Ovary (tissue), 7 donors: ENCODE measurements at regions not wholly inside any gene's neighbourhood (a gene's known extent, or its start where the extent isn't known, plus 50 kb on each side); places are given as distances from the start of the nearest gene placed in this dataset.

Experiments
- DNase-seq, 5 donors: peaks; one replicate each; pipeline ENCODE4 v3.0.0-alpha.2; 2019 to 2020
- H3K27ac ChIP-seq, 2 donors: fragments of 200-600 bp; one replicate each; pipeline versions ENCODE4 v1.5.1 to v1.8.0; 2019 to 2022
- H3K27me3 ChIP-seq: fragments of 200-600 bp; one replicate; pipeline ENCODE4 v1.8.0; 2022
- H3K36me3 ChIP-seq: fragments of 200-600 bp; sonication (generic); one replicate; pipeline ENCODE4 v1.5.1; 2019
- H3K4me1 ChIP-seq: one replicate; pipeline ENCODE4 v1.8.1; 2013; ENCODE audit warnings: mild to moderate bottlenecking, moderate library complexity; ENCODE audit not compliant: insufficient read depth
- H3K4me3 ChIP-seq: fragments of 200-600 bp; sonication (generic); one replicate; pipeline ENCODE4 v1.5.1; 2017
- H3K9me3 ChIP-seq, 2 donors: fragments of 200-600 bp in 1 of 2; sonication (generic) in 1 of 2; one replicate each; pipeline versions ENCODE4 v1.5.1 to v1.8.1; 2013 to 2019; ENCODE audit warnings: mild to moderate bottlenecking in 1 of 2, moderate library complexity in 1 of 2
- EP300 ChIP-seq: sonication (generic); formaldehyde crosslinking; IDR thresholded peaks from one replicate; pipeline ENCODE4 v1.6.1; 2017; ENCODE audit warnings: antibody characterized with exemption
- POLR2A ChIP-seq: fragments of 450-650 bp; IDR thresholded peaks from one replicate; pipeline ENCODE4 v1.6.1; 2017; ENCODE audit warnings: antibody characterized with exemption, mild to moderate bottlenecking, moderate library complexity
- WGBS, 3 donors: extraction: QIAGEN DNeasy Blood & Tissue Kit in 1 of 3; methylation state at CpG; one replicate each; pipeline versions ENCODE4 v1.1.5 to v1.1.7; 2013 to 2017; 5-methylcytosine and 5-hydroxymethylcytosine counted together
- intact Hi-C, 4 donors: fragments of 100-400 bp; cut with DNase I; formaldehyde crosslinking; loops; one replicate each; pipeline versions ENCODE4 v1.11.0 to v1.15.1; 2022 to 2023
- TF ChIP-seq, protein P1 (sequence below), 3 donors: fragments of 450-650 bp in 2 of 3; fragments of 200-600 bp in 1 of 3; IDR thresholded peaks; one replicate each; pipeline versions ENCODE4 v1.5.1 to v1.8.0; 2016 to 2022; ENCODE audit warnings: antibody characterized with exemption in 3 of 3, mild to moderate bottlenecking in 1 of 3
- donor health status: DM: no; HTN: no; CAD: no; lungs with moderate emphysema.
- donor health status: DM: no; HTN: no; CAD: no.
- donor health status: Bipolar disorder and iron deficiency.
- donor health status: DM: no; HTN: no; CAD: no.
- donor health status: DM: yes; HTN: yes; CAD: no.

DNA sequence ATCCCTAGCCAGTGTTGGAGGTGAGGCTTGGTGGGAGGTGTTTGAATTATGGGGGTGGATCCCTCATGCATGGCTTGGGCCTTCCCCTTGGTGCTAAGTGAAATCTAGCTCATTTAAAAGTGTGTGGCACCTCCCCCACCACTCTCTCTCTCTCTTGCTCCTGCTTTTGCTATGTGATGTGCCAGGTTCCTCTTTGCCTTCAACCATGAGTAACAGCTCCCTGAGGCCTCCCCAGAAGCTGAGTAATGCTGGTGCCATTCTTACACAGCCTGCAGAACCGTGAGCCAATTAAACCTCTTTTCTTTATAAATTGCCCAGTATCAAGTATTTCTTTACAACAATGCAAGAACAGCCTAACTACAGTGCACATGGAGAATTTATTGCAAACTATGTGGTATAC lies 188.8 kb upstream of the POT1 start:
- no peak for TF ChIP-seq POLR2A
- TF ChIP-seq EP300, result no peak
- TF ChIP-seq, protein P1, sequence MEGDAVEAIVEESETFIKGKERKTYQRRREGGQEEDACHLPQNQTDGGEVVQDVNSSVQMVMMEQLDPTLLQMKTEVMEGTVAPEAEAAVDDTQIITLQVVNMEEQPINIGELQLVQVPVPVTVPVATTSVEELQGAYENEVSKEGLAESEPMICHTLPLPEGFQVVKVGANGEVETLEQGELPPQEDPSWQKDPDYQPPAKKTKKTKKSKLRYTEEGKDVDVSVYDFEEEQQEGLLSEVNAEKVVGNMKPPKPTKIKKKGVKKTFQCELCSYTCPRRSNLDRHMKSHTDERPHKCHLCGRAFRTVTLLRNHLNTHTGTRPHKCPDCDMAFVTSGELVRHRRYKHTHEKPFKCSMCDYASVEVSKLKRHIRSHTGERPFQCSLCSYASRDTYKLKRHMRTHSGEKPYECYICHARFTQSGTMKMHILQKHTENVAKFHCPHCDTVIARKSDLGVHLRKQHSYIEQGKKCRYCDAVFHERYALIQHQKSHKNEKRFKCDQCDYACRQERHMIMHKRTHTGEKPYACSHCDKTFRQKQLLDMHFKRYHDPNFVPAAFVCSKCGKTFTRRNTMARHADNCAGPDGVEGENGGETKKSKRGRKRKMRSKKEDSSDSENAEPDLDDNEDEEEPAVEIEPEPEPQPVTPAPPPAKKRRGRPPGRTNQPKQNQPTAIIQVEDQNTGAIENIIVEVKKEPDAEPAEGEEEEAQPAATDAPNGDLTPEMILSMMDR (IDR thresholded peaks at IDR 0.05), result no peak
- H3K9me3 ChIP-seq, result no peaks in the 10 kb centered on the region
- H3K27ac ChIP-seq, result no peak overlapping the region
- H3K4me1 ChIP-seq, result no peaks in the 10 kb centered on the region
- H3K4me3 ChIP-seq, result no peak overlapping the region
- 68 to 70% (median 69%) methylated on average over 1 of the region's 1 CpG for WGBS, 3 donors
- no peaks in the 10 kb centered on the region for H3K27me3 ChIP-seq
- no peak for DNase-seq
- no peaks in the 10 kb centered on the region for H3K36me3 ChIP-seq
- intact Hi-C loops, result no loop called here

GRCh38 chr7:125112850-125113249 lies 183.2 kb upstream of the POT1 start:
- TF ChIP-seq POLR2A (no peak), EP300 (no peak)
- TF ChIP-seq, protein P1 (IDR thresholded peaks at IDR 0.05), result no peak
- 85 to 88% (median 85%) methylated on average over 2 of the region's 2 CpGs for WGBS, 3 donors
- no peak for DNase-seq
- Histone ChIP-seq H3K27me3 (no peaks in the 10 kb centered on the region), H3K27ac (no peak overlapping the region), H3K4me1 (no peaks in the 10 kb centered on the region), H3K36me3 (no peaks in the 10 kb centered on the region), H3K9me3 (no peaks in the 10 kb centered on the region), H3K4me3 (no peak overlapping the region)
- intact Hi-C loops, result no loop called here

- Histone ChIP-seq H3K4me3 (no peak overlapping the region), H3K4me1 (no peaks in the 10 kb centered on the region), H3K36me3 (no peaks in the 10 kb centered on the region), H3K27ac (no peak overlapping the region), H3K9me3 (no peaks in the 10 kb centered on the region), H3K27me3 (no peaks in the 10 kb centered on the region)
- no peak for DNase-seq
- intact Hi-C loops, result no loop called here
- TF ChIP-seq, protein P1 (IDR thresholded peaks at IDR 0.05), result no peak
- TF ChIP-seq EP300 (no peak), POLR2A (no peak)
- WGBS, 3 donors, result 28 to 48% (median 42%) methylated on average over 2 of the region's 2 CpGs
Measured at GRCh38 chr7:125099519-125099918, 169.9 kb upstream of the POT1 start.

DNA sequence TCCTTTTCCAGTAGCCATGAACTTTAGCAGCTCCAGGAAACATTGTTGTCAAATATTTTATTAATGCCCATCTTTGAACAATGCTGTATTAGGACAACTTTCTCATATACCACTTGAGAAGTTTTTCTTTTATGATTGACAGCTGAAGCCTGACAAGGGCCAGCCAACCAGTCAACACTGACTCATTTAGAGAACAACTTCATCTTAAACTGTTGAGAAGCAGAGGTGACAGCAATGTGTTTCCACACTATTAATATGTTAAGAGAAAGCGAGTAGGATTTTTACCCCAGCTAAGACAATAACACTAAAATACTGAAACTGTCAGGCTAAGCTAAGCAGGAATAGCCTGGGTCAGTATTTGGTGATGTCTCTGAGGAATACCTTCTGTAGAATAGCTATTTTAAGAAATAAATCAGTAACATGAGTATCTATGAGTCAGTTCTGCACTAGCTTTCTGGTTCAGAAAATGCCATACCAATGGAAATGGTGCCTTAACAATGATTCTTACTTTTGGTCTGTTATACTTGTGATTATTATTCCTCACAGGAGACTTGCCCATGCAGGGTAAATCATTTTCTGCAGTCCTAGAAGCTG lies 168.8 kb upstream of the POT1 start:
- no peaks in the 10 kb centered on the region for H3K27me3 ChIP-seq
- H3K4me1 ChIP-seq, result no peaks in the 10 kb centered on the region
- WGBS, 3 donors, result 83 to 97% (median 89%) methylated on average over 1 of the region's 1 CpG
- no peak overlapping the region for H3K4me3 ChIP-seq
- DNase-seq, result no peak
- TF ChIP-seq EP300 (no peak), POLR2A (no peak)
- TF ChIP-seq, protein P1 (IDR thresholded peaks at IDR 0.05), result no peak
- no peak overlapping the region for H3K27ac ChIP-seq
- H3K9me3 ChIP-seq, result no peaks in the 10 kb centered on the region
- intact Hi-C loops, result no loop called here
- no peaks in the 10 kb centered on the region for H3K36me3 ChIP-seq
